ENCODE measurements at regions not wholly inside any gene's neighbourhood (a gene's known extent, or its start where the extent isn't known, plus 50 kb on each side); places are given as distances from the start of the nearest gene placed in this dataset.

DNA sequence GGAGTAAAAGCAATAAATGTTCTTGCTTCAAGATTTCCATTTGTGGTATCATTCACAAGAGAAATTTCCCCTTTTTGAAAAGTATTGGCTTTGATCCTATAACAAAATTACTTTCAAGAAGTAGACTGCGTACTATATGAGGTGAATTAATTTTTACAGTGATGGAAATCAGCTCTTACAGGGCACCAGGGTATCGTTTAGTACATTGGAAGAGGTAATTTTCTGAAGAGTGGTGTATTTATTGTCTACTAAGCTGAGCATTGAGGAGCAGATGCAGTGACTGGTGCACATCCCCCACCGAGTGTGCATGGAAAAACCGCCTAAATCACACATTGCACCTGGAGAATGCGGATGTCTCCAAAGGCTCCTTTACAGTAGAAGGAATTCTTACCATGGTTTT, 209.5 kb downstream of the SAMD5 start:
- no peak overlapping the region for H3K4me3 ChIP-seq (ENCODE audit: low read depth, low read length)
- TF ChIP-seq, protein P1, sequence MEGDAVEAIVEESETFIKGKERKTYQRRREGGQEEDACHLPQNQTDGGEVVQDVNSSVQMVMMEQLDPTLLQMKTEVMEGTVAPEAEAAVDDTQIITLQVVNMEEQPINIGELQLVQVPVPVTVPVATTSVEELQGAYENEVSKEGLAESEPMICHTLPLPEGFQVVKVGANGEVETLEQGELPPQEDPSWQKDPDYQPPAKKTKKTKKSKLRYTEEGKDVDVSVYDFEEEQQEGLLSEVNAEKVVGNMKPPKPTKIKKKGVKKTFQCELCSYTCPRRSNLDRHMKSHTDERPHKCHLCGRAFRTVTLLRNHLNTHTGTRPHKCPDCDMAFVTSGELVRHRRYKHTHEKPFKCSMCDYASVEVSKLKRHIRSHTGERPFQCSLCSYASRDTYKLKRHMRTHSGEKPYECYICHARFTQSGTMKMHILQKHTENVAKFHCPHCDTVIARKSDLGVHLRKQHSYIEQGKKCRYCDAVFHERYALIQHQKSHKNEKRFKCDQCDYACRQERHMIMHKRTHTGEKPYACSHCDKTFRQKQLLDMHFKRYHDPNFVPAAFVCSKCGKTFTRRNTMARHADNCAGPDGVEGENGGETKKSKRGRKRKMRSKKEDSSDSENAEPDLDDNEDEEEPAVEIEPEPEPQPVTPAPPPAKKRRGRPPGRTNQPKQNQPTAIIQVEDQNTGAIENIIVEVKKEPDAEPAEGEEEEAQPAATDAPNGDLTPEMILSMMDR (IDR thresholded peaks at IDR 0.05; ENCODE audit: insufficient read depth, low read depth, low read length) = no peak
- no peak for DNase-seq (ENCODE audit: low read depth)

DNA sequence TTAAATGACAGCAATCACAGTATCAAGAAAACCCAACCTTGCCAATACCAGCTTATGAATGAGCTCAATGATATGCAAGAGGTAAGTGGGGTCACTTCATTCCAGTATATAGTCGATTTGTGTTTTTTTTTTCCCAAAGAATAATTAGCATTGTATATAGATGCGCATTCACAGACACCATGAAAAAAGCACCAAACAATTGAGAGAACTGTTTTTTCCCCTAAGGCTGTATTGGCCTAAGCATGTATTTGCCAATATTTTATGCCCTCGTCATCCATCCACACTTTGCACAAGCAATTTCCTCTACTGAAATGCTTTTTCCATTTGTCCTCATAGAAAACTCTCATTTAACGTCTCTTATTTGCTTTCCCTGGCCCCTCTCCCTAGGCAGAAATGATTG, 213.7 kb downstream of the SAMD5 start:
- no peak overlapping the region for H3K4me3 ChIP-seq (ENCODE audit: low read depth, low read length)
- no peak for DNase-seq (ENCODE audit: low read depth)
- TF ChIP-seq, protein P1 (IDR thresholded peaks at IDR 0.05; ENCODE audit: insufficient read depth, low read depth, low read length) = no peak

DNA sequence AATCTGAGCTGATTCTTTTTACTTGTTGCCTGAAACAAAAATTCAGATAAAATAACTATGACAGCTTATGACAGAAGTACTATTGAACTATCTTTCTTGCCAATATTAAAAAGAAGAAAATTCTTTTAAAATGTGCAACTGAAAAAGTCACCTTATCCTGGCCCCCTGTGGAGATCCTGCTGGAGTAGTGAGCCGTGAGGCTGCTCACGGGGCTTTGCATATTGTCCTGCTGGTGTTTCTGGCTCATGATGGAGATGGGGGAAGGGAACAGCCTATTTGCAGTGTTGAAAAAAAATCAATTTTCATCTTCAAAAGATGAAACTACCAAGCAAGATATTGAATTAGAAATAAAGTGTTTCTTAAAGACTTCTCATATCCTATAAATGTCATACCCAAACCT, 216.0 kb downstream of the SAMD5 start:
- no peak overlapping the region for H3K4me3 ChIP-seq (ENCODE audit: low read depth, low read length)
- DNase-seq (ENCODE audit: low read depth) = no peak
- TF ChIP-seq, protein P1 (IDR thresholded peaks at IDR 0.05; ENCODE audit: insufficient read depth, low read depth, low read length) = no peak

DNA sequence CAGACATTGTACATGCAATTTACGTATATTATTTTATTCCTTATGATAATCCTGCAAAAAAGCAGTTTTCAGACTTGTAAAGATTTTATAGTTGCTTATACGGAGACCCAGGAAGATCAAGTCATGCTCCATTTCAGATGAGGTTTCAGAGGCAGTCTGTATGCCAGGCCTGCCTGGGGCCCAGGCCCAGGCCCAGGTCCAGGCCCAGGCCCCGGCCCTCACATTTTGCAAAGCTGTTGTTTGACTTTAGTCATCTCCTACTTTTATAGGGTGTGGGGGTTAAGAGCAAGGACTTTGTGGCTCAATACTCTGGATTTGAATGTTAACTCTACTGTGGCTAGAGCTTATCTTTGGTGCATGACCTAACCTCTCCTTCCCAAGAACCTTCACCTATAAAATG, 217.9 kb downstream of the SAMD5 start:
- H3K4me3 ChIP-seq (ENCODE audit: low read depth, low read length) = no peak overlapping the region
- no peak for DNase-seq (ENCODE audit: low read depth)
- TF ChIP-seq, protein P1 (IDR thresholded peaks at IDR 0.05; ENCODE audit: insufficient read depth, low read depth, low read length) = no peak

DNA sequence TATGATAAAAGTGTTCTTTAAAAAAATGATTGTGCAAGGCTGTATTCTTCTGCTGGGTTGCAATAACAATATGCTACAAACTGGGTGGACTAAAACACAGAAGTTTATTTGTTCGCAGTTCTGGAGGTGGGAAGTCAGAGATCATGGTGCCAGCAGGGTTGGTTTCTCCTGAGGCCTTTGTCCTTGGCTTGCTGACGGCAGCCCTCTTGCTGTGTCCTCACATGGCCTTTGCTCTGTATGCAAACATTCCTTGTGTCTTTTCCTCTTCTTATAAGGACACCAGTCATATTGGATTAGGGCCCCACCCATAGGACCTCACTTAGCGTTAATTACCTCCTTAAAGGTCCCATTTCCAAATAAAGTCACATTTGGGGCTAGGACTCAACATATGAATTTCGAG, 220.4 kb downstream of the SAMD5 start:
- no peak for DNase-seq (ENCODE audit: low read depth)
- no peak overlapping the region for H3K4me3 ChIP-seq (ENCODE audit: low read depth, low read length)
- TF ChIP-seq, protein P1 (IDR thresholded peaks at IDR 0.05; ENCODE audit: insufficient read depth, low read depth, low read length) = no peak

DNA sequence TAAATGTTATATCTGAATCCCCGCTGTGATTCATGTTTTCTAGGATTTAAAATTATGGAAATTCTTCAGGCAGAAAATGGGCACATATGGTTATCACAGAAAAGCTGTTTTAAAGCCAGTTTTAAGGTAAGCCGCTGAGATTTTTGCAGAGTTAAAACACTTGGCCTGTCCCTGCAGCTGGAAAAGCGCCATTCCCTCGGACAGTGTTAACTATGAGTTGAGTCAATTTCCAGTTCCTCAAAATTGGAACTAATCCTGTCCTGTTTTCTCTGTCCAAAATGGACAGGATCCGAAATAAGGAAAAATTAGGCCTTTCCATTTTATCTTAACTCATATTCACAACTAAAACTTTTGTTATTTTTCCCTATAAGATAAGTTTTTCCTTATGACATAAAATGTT, 225.2 kb downstream of the SAMD5 start:
- no peak overlapping the region for H3K4me3 ChIP-seq (ENCODE audit: low read depth, low read length)
- TF ChIP-seq, protein P1 (IDR thresholded peaks at IDR 0.05; ENCODE audit: insufficient read depth, low read depth, low read length) = no peak
- DNase-seq (ENCODE audit: low read depth) = no peak

DNA sequence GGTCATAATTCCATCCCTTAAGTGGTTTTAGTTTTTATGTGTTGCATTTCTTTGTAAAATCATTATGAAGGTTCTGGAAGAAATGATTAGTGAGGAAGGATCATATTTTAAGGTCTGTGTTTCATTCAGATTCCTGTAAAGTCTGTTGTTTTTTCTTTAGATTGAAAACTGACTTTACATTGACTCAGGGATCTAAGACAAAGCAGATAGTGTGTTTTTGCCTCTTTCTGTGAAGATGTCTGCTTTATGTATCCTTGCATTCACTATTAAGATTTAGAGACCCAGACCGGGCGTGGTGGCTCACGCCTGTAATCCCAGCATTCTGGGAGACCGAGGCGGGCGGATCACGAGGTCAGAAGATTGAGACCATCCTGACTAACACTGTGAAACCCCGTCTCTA, 225.7 kb downstream of the SAMD5 start:
- TF ChIP-seq, protein P1 (IDR thresholded peaks at IDR 0.05; ENCODE audit: insufficient read depth, low read depth, low read length) = no peak
- H3K4me3 ChIP-seq (ENCODE audit: low read depth, low read length) = no peak overlapping the region
- DNase-seq (ENCODE audit: low read depth) = no peak
